ENCODE measurements at regions not wholly inside any gene's neighbourhood (a gene's known extent, or its start where the extent isn't known, plus 50 kb on each side); places are given as distances from the start of the nearest gene placed in this dataset.
"Not testable (repeated sequence)": the region's sequence is repeated elsewhere in the genome, so short reads cannot be mapped to it uniquely, and the experiment has no call there.

GRCh38 chr7:80044796-80045195 is 89.8 kb upstream of the GNAI1 start:
- DNase-seq (ENCODE audit: insufficient read length) (no peak), FAIRE-seq (no peak)
- TF ChIP-seq TAF1 (IDR thresholded peaks at IDR 0.05; ENCODE audit: borderline replicate concordance, low read depth, low read length) (no peak), POLR2AphosphoS5 (IDR thresholded peaks at IDR 0.05; ENCODE audit: low read depth, low read length) (no peak), POLR2A (IDR thresholded peaks at IDR 0.05; ENCODE audit: low read depth, low read length) (no peak)

GRCh38 chr7:80040752-80041151 is 93.9 kb upstream of the GNAI1 start:
- no peak for TF ChIP-seq POLR2A (IDR thresholded peaks at IDR 0.05; ENCODE audit: low read depth, low read length)
- no peak for TF ChIP-seq TAF1 (IDR thresholded peaks at IDR 0.05; ENCODE audit: borderline replicate concordance, low read depth, low read length)
- no peak for TF ChIP-seq POLR2AphosphoS5 (IDR thresholded peaks at IDR 0.05; ENCODE audit: low read depth, low read length)
- FAIRE-seq = no peak

GRCh38 chr7:80040335-80040734 is 94.3 kb upstream of the GNAI1 start:
- no peak for FAIRE-seq
- TF ChIP-seq POLR2A (IDR thresholded peaks at IDR 0.05; ENCODE audit: low read depth, low read length) (no peak), POLR2AphosphoS5 (IDR thresholded peaks at IDR 0.05; ENCODE audit: low read depth, low read length) (no peak), TAF1 (IDR thresholded peaks at IDR 0.05; ENCODE audit: borderline replicate concordance, low read depth, low read length) (no peak)
- DNase-seq (ENCODE audit: insufficient read length) = no peak

More at GRCh38 chr7:80040752-80041151, 93.9 kb upstream of the GNAI1 start:
- DNase-seq (ENCODE audit: insufficient read length) = no peak

- TF ChIP-seq POLR2AphosphoS5 (IDR thresholded peaks at IDR 0.05; ENCODE audit: low read depth, low read length) (no peak), POLR2A (IDR thresholded peaks at IDR 0.05; ENCODE audit: low read depth, low read length) (no peak), TAF1 (IDR thresholded peaks at IDR 0.05; ENCODE audit: borderline replicate concordance, low read depth, low read length) (no peak)
- DNase-seq (ENCODE audit: insufficient read length) = no peak
- no peak for FAIRE-seq
Observed at GRCh38 chr7:80039251-80039884, 95.3 kb upstream of the GNAI1 start.

- no peak for FAIRE-seq
- no peak for DNase-seq (ENCODE audit: insufficient read length)
- no peak for TF ChIP-seq POLR2A (IDR thresholded peaks at IDR 0.05; ENCODE audit: low read depth, low read length)
- no peak for TF ChIP-seq POLR2AphosphoS5 (IDR thresholded peaks at IDR 0.05; ENCODE audit: low read depth, low read length)
- TF ChIP-seq TAF1 (IDR thresholded peaks at IDR 0.05; ENCODE audit: borderline replicate concordance, low read depth, low read length) = no peak
Observed at GRCh38 chr7:80037689-80038088, 96.9 kb upstream of the GNAI1 start.

- FAIRE-seq (no peak), DNase-seq (ENCODE audit: insufficient read length) (no peak)
- TF ChIP-seq POLR2AphosphoS5 (IDR thresholded peaks at IDR 0.05; ENCODE audit: low read depth, low read length) (no peak), TAF1 (IDR thresholded peaks at IDR 0.05; ENCODE audit: borderline replicate concordance, low read depth, low read length) (no peak), POLR2A (IDR thresholded peaks at IDR 0.05; ENCODE audit: low read depth, low read length) (no peak)
Observed at GRCh38 chr7:80036107-80036506, 98.5 kb upstream of the GNAI1 start.

- DNase-seq (ENCODE audit: insufficient read length) = no peak
- no peak for FAIRE-seq
- no peak for TF ChIP-seq POLR2A (IDR thresholded peaks at IDR 0.05; ENCODE audit: low read depth, low read length)
- no peak for TF ChIP-seq TAF1 (IDR thresholded peaks at IDR 0.05; ENCODE audit: borderline replicate concordance, low read depth, low read length)
- no peak for TF ChIP-seq POLR2AphosphoS5 (IDR thresholded peaks at IDR 0.05; ENCODE audit: low read depth, low read length)
Observed at GRCh38 chr7:80028717-80029116, 105.9 kb upstream of the GNAI1 start.

- DNase-seq (ENCODE audit: insufficient read length) (no peak), FAIRE-seq (no peak)
- TF ChIP-seq TAF1 (IDR thresholded peaks at IDR 0.05; ENCODE audit: borderline replicate concordance, low read depth, low read length) (no peak), POLR2AphosphoS5 (IDR thresholded peaks at IDR 0.05; ENCODE audit: low read depth, low read length) (no peak), POLR2A (IDR thresholded peaks at IDR 0.05; ENCODE audit: low read depth, low read length) (no peak)
Observed at GRCh38 chr7:80027611-80028173, 106.9 kb upstream of the GNAI1 start.

GRCh38 chr7:80026766-80027165 is 107.9 kb upstream of the GNAI1 start:
- no peak for TF ChIP-seq POLR2A (IDR thresholded peaks at IDR 0.05; ENCODE audit: low read depth, low read length)
- FAIRE-seq (no peak), DNase-seq (ENCODE audit: insufficient read length) (no peak)

GRCh38 chr7:80020277-80020676 is 114.4 kb upstream of the GNAI1 start:
- not testable (repeated sequence) for FAIRE-seq; DNase-seq (ENCODE audit: insufficient read length)

- DNase-seq (ENCODE audit: insufficient read length); FAIRE-seq: not testable (repeated sequence)
Observed at GRCh38 chr7:80019809-80020207, 114.8 kb upstream of the GNAI1 start.

GRCh38 chr7:80018941-80019808 is 115.5 kb upstream of the GNAI1 start:
- FAIRE-seq = peak; percentile 58
- no peak for TF ChIP-seq POLR2A (IDR thresholded peaks at IDR 0.05; ENCODE audit: low read depth, low read length)
- DNase-seq (ENCODE audit: insufficient read length) = peak; percentile 13

All from GM12892 (cell line).